Liver (tissue), 3 donors: ENCODE measurements at regions not wholly inside any gene's neighbourhood (a gene's known extent, or its start where the extent isn't known, plus 50 kb on each side); places are given as distances from the start of the nearest gene placed in this dataset.

Experiments
- ATF3 ChIP-seq: IDR thresholded peaks from 2 replicates; pipeline ENCODE4 v1.6.1; 2016; ENCODE audit warnings: antibody characterized with exemption
- CTCF ChIP-seq: fragments of 150-350 bp; IDR thresholded peaks from 2 replicates; pipeline ENCODE4 v1.5.1; 2017; ENCODE audit warnings: improper control_type of control experiment, low read depth, low read length; ENCODE audit not compliant: missing input control
- GABPA ChIP-seq, 2 donors: IDR thresholded peaks in 1 of 2; conservative IDR thresholded peaks in 1 of 2; 2 replicates each; pipeline ENCODE4 v1.6.1; 2016; ENCODE audit warnings: antibody characterized with exemption in 2 of 2, mild to moderate bottlenecking in 1 of 2, moderate library complexity in 1 of 2
- RXRA ChIP-seq, 2 donors: IDR thresholded peaks; 2 replicates each; pipeline ENCODE4 v1.6.1; 2017 to 2018; ENCODE audit warnings: antibody characterized with exemption in 2 of 2, mild to moderate bottlenecking in 1 of 2
- SP1 ChIP-seq: IDR thresholded peaks from 2 replicates; pipeline ENCODE4 v1.6.1; 2018; ENCODE audit warnings: antibody characterized with exemption, mild to moderate bottlenecking
- ZBTB33 ChIP-seq: IDR thresholded peaks from 2 replicates; pipeline ENCODE4 v1.6.1; 2016; ENCODE audit warnings: antibody characterized with exemption
- donor health status: healthy.
- donor health status: healthy.

GRCh38 chr3:151609491-151609890 is 124.2 kb upstream of the AADACL2 start:
- TF ChIP-seq CTCF = no peak
- no peak for TF ChIP-seq ATF3
- TF ChIP-seq RXRA (IDR thresholded peaks at IDR 0.05) = no peak
- no peak for TF ChIP-seq SP1
- no peak for TF ChIP-seq ZBTB33
- no peak for TF ChIP-seq GABPA (IDR thresholded peaks at IDR 0.05 in 1 of 2, conservative IDR thresholded peaks at IDR 0.05 in 1 of 2)
